Stimulated activated CD4-positive, alpha-beta T cell treated with anti-CD3 and anti-CD28 coated beads, Interleukin-1b, Interleukin-23, amount 100 ng/mL, for 4 hours (primary cell): ENCODE measurements at regions not wholly inside any gene's neighbourhood (a gene's known extent, or its start where the extent isn't known, plus 50 kb on each side); places are given as distances from the start of the nearest gene placed in this dataset.

Source experiments
- DNase-seq, 2 donors: peaks; one replicate each; pipeline ENCODE4 v3.0.0-alpha.2; 2020; ENCODE audit warnings: low read depth in 2 of 2

GRCh38 chr12:107472308-107472707, 213.3 kb upstream of the PWP1 start:
- DNase-seq = no peak

- no peak for DNase-seq
Measured at GRCh38 chr12:107474099-107474498, 211.5 kb upstream of the PWP1 start.

GRCh38 chr12:107474639-107475539, 210.7 kb upstream of the PWP1 start:
- no peak for DNase-seq

GRCh38 chr12:107475900-107476299, 209.7 kb upstream of the PWP1 start:
- no peak for DNase-seq

GRCh38 chr12:107477018-107477417, 208.6 kb upstream of the PWP1 start:
- no peak for DNase-seq

- no peak for DNase-seq
Measured at GRCh38 chr12:107477947-107478610, 207.5 kb upstream of the PWP1 start.

- DNase-seq = no peak
Measured at GRCh38 chr12:107478881-107479280, 206.7 kb upstream of the PWP1 start.

GRCh38 chr12:107480836-107481608, 204.6 kb upstream of the PWP1 start:
- DNase-seq = no peak

GRCh38 chr12:107484230-107484629, 201.4 kb upstream of the PWP1 start:
- DNase-seq = no peak

GRCh38 chr12:107484941-107485340, 200.7 kb upstream of the PWP1 start:
- DNase-seq = no peak

GRCh38 chr12:107485731-107486130, 199.9 kb upstream of the PWP1 start:
- DNase-seq = no peak

GRCh38 chr12:107486140-107486892, 199.3 kb upstream of the PWP1 start:
- no peak for DNase-seq

- no peak for DNase-seq
Measured at GRCh38 chr12:107487011-107487680, 198.5 kb upstream of the PWP1 start.

- no peak for DNase-seq
Measured at GRCh38 chr12:107488666-107489065, 196.9 kb upstream of the PWP1 start.

GRCh38 chr12:107490010-107490409, 195.6 kb upstream of the PWP1 start:
- no peak for DNase-seq

GRCh38 chr12:107491856-107492255, 193.7 kb upstream of the PWP1 start:
- DNase-seq = no peak

- DNase-seq = no peak
Measured at GRCh38 chr12:107492393-107493134, 193.0 kb upstream of the PWP1 start.

GRCh38 chr12:107493135-107493494, 192.5 kb upstream of the PWP1 start:
- no peak for DNase-seq

- no peak for DNase-seq
Measured at GRCh38 chr12:107493666-107494065, 191.9 kb upstream of the PWP1 start.

- no peak for DNase-seq
Measured at GRCh38 chr12:107494331-107494730, 191.3 kb upstream of the PWP1 start.
